ENCODE measurements at regions not wholly inside any gene's neighbourhood (a gene's known extent, or its start where the extent isn't known, plus 50 kb on each side); places are given as distances from the start of the nearest gene placed in this dataset.
"Not testable (repeated sequence)": the region's sequence is repeated elsewhere in the genome, so short reads cannot be mapped to it uniquely, and the experiment has no call there.

DNA sequence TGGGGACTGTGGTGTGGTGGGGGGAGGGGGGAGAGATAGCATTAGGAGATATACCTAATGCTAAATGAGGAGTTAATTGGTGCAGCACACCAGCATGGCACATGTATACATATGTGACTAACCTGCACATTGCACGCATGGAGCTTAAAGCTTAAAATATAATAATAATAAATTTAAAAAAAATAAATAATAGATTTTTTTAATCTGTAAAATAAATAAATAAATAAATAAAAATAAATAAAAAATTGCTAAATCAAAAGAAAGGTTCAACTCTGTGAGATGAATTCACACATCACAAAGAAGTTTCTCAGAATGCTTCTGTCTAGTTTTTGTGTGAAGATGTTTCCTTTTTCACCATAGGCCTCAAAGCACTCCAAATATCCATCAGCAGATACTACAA is 1793.7 kb downstream of the UQCRFS1 start:
- H3K36me3 ChIP-seq (ENCODE audit: control insufficient read depth, insufficient read depth, low read length); H3K27me3 ChIP-seq (ENCODE audit: control insufficient read depth, insufficient read depth, low read length); H3K9ac ChIP-seq (ENCODE audit: low read length); H3K4me3 ChIP-seq (ENCODE audit: low read depth, low read length); H3K4me1 ChIP-seq (ENCODE audit: control insufficient read depth, insufficient read depth, low read length); H3K27ac ChIP-seq (ENCODE audit: low read depth, low read length): not testable (repeated sequence)
- peaks cover 40% of the 10 kb centered on the region for H3K9me3 ChIP-seq (ENCODE audit: control insufficient read depth, insufficient read depth, low read depth, low read length)

DNA sequence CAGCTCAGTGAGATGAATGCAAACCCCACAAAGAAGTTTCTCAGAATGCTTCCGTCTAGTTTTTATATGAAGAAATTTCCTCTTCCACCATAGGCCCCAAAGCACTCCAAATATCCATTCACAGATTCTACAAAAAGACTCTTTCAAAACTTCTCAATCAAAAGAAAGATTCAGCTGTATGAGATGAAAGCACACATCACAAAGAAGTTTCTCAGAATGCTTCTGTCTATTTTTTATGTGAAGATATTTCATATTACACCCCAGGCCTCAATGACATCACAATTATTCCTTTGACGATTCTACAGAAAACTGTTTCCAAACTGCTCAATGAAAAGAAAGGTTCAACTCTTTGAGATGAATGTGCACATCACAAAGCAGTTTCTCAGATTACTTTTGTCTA is 1819.4 kb downstream of the UQCRFS1 start:
- peaks cover 84% of the 10 kb centered on the region for H3K9me3 ChIP-seq (ENCODE audit: control insufficient read depth, insufficient read depth, low read depth, low read length)
- no peaks in the 10 kb centered on the region for H3K4me1 ChIP-seq (ENCODE audit: control insufficient read depth, insufficient read depth, low read length)
- no peak overlapping the region for H3K4me3 ChIP-seq (ENCODE audit: low read depth, low read length)
- no peaks in the 10 kb centered on the region for H3K36me3 ChIP-seq (ENCODE audit: control insufficient read depth, insufficient read depth, low read length)
- H3K9ac ChIP-seq (ENCODE audit: low read length), result no peak overlapping the region
- no peaks in the 10 kb centered on the region for H3K27me3 ChIP-seq (ENCODE audit: control insufficient read depth, insufficient read depth, low read length)
- no peak overlapping the region for H3K27ac ChIP-seq (ENCODE audit: low read depth, low read length)

DNA sequence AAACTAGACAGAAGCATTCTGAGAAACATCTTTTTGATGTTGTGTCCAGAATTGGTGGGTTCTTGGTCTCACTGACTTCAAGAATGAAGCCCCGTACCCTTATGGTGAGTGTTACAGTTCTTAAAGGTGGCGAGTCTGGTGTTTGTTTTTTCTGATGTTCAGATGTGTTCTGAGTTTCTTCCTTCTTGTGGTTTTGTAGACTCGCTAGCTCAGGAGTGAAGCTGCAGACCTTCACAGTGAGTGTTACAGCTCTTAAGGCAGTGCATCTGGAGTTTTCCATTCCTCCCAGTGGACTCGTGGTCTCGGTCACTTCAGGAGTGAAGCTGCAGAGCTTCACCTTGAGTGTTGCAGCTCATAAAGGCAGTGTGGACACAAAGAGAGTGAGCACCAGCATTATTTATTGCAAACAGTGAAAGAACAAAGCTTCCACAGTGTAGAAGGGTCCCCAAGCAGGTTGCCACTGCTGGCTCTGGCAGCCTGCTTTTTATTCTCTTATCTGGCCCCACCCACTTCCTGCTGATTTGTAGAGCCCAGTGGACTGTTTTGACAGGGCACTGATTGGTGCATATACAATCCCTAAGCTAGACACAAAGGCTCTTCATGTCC is 1820.8 kb downstream of the UQCRFS1 start:
- Histone ChIP-seq H3K9ac (ENCODE audit: low read length) (no peak overlapping the region), H3K9me3 (ENCODE audit: control insufficient read depth, insufficient read depth, low read depth, low read length) (peaks cover 87% of the 10 kb centered on the region)

DNA sequence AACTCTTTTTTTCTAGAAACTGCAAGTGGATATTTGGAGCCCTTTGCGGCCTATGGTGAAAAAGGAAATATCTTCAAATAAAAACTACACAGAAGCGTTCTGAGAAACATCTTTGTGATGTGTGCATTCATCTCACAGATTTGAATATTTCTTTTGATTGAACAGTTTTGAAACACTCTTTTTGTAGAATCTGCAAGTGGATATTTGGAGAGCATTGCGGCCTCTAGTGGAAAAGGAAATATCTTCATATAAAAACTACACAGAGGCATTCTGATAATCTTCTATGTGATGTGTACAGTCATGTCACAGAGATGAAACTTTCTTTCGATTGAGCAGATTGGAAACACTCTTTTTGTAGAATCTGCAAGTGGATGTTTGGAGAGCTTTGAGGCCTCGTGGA is 1833.6 kb downstream of the UQCRFS1 start:
- not testable (repeated sequence) for H3K9ac ChIP-seq (ENCODE audit: low read length); H3K36me3 ChIP-seq (ENCODE audit: control insufficient read depth, insufficient read depth, low read length); H3K27me3 ChIP-seq (ENCODE audit: control insufficient read depth, insufficient read depth, low read length); H3K27ac ChIP-seq (ENCODE audit: low read depth, low read length); H3K4me3 ChIP-seq (ENCODE audit: low read depth, low read length); H3K4me1 ChIP-seq (ENCODE audit: control insufficient read depth, insufficient read depth, low read length)
- H3K9me3 ChIP-seq (ENCODE audit: control insufficient read depth, insufficient read depth, low read depth, low read length), result peaks cover 67% of the 10 kb centered on the region

More for the DNA sequence above, 1820.8 kb downstream of the UQCRFS1 start:
- Histone ChIP-seq H3K4me1 (ENCODE audit: control insufficient read depth, insufficient read depth, low read length) (no peaks in the 10 kb centered on the region), H3K4me3 (ENCODE audit: low read depth, low read length) (no peak overlapping the region), H3K27me3 (ENCODE audit: control insufficient read depth, insufficient read depth, low read length) (no peaks in the 10 kb centered on the region), H3K36me3 (ENCODE audit: control insufficient read depth, insufficient read depth, low read length) (no peaks in the 10 kb centered on the region), H3K27ac (ENCODE audit: low read depth, low read length) (no peak overlapping the region)

DNA sequence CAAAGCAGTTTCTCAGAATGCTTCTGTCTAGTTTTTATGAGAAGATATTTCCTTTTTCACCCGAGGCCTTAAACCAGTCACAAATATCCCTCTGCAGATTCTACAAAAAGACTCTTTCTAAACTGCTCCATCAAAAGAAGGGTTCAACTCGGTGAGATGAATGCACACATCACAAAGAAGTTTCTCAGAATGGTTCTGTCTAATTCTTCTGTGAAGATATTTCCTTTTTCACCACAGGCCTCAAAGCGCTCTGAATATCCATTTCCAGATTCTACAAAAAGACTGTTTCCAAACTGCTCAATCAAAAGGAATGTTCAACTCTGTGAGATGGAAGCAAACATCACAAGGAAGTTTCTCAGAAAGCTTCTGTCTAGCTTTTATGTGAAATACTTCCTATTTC is 1843.3 kb downstream of the UQCRFS1 start:
- H3K4me3 ChIP-seq (ENCODE audit: low read depth, low read length); H3K36me3 ChIP-seq (ENCODE audit: control insufficient read depth, insufficient read depth, low read length); H3K9ac ChIP-seq (ENCODE audit: low read length); H3K4me1 ChIP-seq (ENCODE audit: control insufficient read depth, insufficient read depth, low read length); H3K27ac ChIP-seq (ENCODE audit: low read depth, low read length); H3K27me3 ChIP-seq (ENCODE audit: control insufficient read depth, insufficient read depth, low read length): not testable (repeated sequence)
- H3K9me3 ChIP-seq (ENCODE audit: control insufficient read depth, insufficient read depth, low read depth, low read length), result peaks cover 74% of the 10 kb centered on the region

DNA sequence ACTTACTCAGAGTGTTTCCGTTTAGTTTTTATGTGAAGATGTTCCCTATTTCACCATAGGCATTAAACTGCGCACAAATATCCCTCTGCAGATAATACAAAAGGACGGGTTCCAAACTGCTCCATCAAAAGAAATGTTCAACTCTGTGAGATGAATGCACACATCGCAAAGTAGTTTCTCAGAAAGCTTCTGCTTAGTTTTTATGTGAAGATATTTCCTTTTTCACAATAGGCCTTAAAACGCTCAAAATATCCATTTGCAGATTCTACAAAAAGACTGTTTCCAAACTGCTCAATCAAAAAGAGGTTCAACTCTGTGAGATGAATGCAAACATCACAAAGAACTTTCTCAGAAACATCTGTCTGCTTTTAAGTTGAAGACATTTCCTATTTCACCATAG is 1850.5 kb downstream of the UQCRFS1 start:
- not testable (repeated sequence) for H3K4me1 ChIP-seq (ENCODE audit: control insufficient read depth, insufficient read depth, low read length); H3K9ac ChIP-seq (ENCODE audit: low read length); H3K4me3 ChIP-seq (ENCODE audit: low read depth, low read length); H3K27ac ChIP-seq (ENCODE audit: low read depth, low read length); H3K27me3 ChIP-seq (ENCODE audit: control insufficient read depth, insufficient read depth, low read length); H3K36me3 ChIP-seq (ENCODE audit: control insufficient read depth, insufficient read depth, low read length)
- H3K9me3 ChIP-seq (ENCODE audit: control insufficient read depth, insufficient read depth, low read depth, low read length), result peaks cover 95% of the 10 kb centered on the region

DNA sequence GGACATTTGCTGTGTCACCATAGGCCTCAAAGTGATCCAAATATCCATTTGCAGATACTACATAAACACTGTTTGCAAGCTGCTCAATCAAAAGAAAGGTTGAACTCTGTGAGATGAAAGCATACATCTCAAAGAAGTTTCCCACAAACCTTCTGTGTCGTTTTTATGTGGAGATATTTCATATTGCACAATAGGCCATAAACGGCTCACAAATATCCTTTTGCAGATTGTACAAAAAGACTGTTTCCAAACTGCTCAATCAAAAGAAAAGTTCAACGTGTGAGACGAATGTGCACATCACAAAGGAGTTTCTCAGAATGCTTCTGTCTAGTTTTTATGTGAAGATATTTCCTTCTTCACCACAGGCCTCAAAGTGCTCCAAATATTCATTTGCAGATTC is 1857.4 kb downstream of the UQCRFS1 start:
- H3K27ac ChIP-seq (ENCODE audit: low read depth, low read length); H3K36me3 ChIP-seq (ENCODE audit: control insufficient read depth, insufficient read depth, low read length); H3K4me1 ChIP-seq (ENCODE audit: control insufficient read depth, insufficient read depth, low read length); H3K9ac ChIP-seq (ENCODE audit: low read length); H3K27me3 ChIP-seq (ENCODE audit: control insufficient read depth, insufficient read depth, low read length); H3K4me3 ChIP-seq (ENCODE audit: low read depth, low read length): not testable (repeated sequence)
- peaks cover 100% of the 10 kb centered on the region for H3K9me3 ChIP-seq (ENCODE audit: control insufficient read depth, insufficient read depth, low read depth, low read length)
